GM19240 (cell line): ENCODE measurements at regions not wholly inside any gene's neighbourhood (a gene's known extent, or its start where the extent isn't known, plus 50 kb on each side); places are given as distances from the start of the nearest gene placed in this dataset.
"Not testable (repeated sequence)": the region's sequence is repeated elsewhere in the genome, so short reads cannot be mapped to it uniquely, and the experiment has no call there.

Experiments
- DNase-seq: peaks from one replicate; pipeline ENCODE4 v3.0.0; 2011; ENCODE audit warnings: low spot score; ENCODE audit not compliant: insufficient read length

DNA sequence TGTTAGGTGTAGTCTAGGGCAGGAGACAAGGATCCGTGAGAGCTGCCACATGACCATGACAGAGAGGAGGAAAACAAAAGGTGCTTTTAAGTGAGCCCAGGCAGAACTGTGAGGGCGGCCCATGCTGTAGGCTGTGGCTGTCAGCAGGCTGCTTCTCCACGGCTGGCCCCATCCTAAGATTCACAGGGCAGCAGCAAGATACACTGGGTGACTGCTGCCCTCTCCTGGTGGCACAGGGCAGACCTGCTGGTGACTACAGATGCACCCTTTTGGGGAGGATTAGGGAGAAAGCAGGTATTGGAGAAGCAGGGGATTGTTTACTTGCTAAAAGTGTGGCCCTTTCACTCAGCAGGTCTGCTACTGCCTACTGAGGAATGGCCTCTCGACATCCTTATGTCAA lies 112.2 kb upstream of the CCZ1B start:
- DNase-seq: not testable (repeated sequence)

DNA sequence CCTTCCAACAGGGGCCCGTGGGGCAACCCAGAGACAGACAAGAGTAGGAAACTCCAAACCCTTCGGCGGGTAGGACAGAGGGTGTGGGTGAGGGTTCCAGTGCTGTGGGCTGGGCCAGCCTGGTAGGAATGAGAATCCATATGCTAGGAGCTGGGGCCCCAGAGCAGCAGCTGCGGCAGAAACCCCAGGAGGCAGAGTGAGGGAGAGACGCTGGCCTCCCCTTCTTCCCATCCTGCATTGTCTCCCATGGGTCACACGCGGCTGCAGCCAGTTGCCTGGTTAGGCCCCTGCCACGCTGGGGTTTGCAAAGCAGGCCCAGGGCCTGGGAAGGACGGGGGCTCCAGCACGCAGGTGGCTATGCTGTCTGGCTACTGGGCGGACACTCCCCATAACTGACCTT lies 113.1 kb upstream of the CCZ1B start:
- not testable (repeated sequence) for DNase-seq

DNA sequence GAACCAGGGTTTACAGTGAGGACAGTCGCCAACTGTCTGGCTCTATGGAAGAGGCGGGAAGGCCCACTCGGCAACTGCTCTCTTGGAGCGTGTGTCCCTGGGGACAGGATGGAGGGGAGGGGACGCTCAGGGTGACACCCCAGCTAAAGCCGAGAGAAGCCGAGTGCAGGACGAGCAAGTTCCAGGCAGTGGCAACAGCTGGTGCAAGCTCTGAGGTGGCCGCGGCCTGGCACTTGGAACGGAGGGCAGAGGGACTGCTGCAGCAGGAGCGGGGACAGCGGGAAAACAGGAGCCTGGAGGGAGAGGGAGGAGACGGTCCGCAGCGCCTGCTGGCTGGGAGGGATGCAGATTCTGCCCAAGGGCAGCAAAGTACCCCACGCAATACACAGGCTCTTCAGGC lies 113.8 kb upstream of the CCZ1B start:
- not testable (repeated sequence) for DNase-seq

DNA sequence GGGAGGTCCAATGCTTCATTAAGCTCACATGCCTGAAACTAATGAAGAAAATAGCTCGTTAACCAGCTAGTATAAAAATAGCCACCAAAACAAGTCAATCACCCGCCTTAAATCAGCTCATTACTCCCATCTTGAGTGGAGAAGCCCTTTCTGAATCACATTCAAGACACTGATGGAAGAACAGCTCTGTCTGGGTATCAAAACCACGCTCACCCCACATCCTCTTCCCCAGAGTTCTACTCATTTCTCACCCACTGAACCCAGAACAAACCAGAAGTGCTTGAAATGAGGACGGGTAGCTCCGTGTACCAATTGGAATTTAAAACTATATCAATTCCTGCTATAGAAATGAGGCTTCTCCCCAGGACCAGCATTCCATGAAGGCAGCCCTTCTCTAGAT lies 120.8 kb upstream of the CCZ1B start:
- not testable (repeated sequence) for DNase-seq

DNA sequence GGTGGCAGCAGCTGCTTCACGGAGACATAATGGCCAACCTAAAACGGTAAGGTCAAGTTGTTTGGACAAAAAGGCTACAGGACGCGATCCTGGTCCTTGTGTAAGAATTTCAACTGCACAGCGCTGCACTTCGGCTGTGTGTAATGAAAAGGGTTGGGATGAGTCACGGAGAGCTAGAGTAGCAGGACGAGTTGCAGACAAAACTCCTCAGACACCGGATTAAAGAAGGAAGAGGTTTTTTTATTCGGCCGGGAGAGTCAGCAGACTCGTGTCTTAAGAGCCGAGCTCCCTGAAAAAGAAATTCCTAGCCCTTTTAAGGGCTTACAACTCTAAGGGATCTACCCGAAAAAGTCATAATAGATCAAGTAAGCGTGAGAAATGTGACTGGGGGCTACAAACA lies 124.2 kb upstream of the CCZ1B start:
- DNase-seq: not testable (repeated sequence)

DNA sequence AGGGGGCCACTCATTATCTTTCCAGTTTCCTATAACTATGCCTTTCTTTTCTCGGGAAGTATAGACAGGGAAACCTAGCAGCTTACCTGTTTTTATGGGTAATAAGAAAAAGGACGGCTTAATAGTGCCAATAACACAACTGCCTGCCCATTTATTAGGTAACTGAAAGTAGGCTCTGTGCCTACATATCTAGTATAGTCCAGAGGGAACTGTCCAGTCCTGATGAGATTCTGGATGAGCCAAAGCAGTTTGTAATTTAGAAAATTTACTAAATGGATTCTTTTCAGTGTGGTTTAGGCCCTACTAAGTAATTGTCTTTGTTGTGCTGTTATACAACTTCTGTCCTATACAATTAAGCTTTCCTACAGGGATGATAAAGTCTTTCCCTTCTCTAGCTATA lies 125.5 kb upstream of the CCZ1B start:
- not testable (repeated sequence) for DNase-seq

DNA sequence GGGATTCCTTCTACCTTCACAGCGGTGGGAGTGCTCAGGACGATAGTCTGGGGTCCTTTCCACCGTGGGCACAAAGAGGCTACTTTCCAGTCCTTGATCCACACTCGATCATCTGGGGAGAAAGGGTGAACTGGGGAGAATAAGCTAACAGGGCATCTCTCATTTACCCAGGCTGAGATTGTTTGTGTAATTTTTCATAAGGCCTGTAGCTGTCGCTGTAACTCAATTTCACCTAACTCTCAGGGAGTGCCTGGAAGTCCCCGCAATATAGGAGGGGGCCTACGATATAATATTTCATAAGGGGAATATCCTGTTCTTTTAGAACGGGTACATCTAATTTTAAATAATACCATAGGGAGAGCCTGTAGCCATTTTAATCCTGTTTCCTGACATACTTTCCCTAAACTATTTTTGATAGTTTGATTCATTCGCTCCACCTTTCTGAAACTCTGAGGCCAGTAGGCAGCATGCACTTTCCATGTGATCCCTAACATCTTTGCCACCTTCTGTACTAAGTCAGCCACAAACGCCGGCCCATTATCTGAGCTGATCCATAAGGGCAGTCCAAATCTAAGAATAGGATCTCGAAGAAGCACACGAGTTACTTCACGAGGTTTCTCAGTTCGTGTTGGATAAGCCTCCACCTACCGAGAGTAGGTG lies 127.2 kb upstream of the CCZ1B start:
- DNase-seq: not testable (repeated sequence)

DNA sequence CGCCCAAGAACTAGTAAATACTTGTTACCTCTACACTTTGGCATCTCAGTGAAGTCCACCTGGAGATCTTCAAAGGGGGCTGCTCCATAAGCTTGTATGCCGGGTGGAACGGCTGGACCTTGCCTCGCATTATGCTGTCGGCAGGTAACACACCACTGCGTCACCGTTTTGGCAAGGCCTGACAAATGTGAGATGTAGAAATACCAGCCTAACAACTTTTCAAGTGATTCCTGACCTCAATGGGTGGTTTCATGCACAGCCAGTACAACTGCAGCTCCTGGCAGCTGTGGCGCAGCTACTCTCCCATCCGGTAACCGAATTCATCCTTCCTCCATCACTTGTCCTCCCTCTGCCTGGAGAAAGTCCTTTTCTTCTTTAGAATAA lies 127.7 kb upstream of the CCZ1B start:
- DNase-seq: not testable (repeated sequence)

DNA sequence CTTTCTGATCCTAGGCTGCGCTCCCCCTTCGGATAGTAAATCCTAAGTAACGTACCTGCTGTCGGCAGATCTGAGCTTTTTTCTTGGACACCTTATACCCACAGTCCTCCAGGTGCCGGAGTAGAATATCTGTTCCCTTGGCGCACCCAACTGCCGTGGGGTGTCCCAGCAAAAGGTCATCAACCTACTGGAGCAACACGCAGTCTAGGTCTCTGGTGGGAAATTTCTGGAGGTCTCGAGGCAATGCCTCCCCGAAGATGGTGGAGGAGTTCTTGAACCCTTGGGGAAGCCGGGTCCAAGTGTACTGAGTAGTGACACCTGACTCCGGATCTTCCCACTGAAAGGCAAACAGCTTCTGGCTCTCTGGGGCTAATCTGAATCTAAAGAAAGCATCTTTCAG lies 129.3 kb upstream of the CCZ1B start:
- DNase-seq: not testable (repeated sequence)

DNA sequence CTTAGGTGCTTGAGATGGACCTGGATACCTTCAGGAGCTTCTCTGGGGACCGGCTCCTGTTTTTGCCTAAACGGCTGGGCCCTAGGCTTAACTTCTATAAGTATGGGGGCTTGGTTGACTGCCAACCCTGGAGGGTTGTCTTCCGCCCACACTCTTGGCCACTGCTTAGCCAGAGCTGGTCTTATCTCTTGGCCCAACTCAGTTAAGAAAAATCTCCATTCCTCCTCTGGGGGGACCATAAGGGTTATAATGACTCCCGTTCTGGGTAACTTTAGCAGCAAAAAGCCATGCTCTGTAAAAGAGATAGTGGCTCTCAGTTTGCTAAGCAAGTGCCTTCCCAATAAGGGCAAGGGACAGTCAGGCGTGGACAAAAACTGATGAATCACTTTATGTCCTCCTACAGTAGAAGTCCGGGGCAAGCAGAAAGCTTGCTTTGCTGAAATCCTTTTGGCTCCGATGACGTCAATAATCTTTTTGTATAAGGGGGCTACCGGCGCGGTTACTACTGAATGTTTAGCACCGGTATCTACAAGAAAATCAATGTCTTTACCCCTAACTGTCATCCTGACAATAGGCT lies 130.0 kb upstream of the CCZ1B start:
- DNase-seq: not testable (repeated sequence)

DNA sequence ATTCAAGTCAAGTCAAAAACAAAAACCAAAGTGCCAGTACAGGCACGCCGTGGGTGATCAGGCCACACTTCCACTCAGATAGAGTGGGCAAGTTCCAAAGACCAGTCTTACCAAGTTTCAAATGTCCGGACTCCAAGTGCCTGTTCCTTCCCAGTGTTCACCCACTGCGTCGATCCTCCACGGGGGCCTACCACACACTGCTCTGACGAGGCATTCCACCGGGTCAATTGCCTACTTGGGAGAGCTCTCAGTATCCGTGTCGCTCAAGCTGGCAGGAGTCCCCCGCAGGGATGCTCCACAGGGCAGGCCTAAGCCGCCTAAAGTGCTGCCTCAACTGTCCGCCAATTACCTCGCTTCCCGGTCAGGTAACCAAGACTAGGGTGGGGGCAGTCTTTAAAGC lies 132.3 kb upstream of the CCZ1B start:
- not testable (repeated sequence) for DNase-seq

DNA sequence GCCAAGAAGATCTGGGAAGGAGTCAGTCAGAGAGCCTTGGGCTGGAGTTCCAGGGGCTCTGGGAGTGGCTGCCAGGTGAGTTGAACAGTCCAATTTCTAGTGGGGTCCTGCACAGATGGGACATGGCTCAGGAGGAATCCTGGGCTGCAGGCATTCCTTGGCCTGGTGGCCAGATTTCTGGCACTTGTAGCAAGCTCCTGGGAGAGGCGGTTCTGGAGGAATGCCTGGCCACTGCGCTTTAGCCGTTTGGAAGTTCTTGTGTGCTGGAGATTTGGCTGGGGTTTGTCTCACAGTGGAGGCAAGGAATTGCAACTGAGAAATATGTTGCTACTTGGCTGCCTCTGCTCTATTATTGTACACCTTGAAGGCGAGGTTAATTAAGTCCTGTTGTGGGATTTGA lies 133.9 kb upstream of the CCZ1B start:
- not testable (repeated sequence) for DNase-seq

DNA sequence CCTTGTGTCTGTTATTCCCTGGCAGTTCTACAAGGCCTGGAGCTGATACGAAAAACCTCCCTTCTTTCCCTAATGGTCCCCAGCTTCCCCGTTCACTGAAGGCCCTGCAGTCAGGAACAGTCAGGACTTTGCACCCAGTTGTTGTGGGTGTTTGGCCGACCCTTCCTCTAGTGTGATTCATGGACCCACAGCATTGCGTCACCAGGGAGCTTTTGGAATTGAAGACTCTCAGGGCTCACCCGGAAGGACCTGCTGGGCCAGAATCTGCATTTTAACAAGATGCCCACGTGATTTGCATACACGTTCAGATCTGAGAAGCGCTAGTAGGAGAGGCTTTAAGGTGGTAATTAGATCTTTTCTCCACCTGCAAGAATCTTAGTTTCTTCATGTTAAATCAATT lies 136.8 kb upstream of the CCZ1B start:
- not testable (repeated sequence) for DNase-seq

DNA sequence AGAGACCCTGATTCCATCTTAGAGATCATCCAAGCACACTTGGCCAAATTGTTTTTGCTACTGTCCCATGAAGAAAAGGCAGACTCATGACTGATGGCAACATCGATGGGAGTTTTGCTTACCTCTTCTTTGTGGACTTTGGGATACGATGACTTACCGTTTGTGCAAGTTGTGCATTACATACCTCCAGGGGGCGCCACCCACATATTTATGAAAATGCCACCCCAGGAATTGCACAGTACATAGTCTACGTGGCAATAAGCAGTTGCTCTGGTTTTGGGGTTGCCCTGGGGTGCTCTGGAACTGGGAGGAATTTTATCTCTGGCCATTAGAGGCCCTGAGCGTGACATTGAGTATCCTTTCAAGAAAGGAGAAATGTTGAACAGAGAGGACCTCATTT lies 139.0 kb upstream of the CCZ1B start:
- not testable (repeated sequence) for DNase-seq

DNA sequence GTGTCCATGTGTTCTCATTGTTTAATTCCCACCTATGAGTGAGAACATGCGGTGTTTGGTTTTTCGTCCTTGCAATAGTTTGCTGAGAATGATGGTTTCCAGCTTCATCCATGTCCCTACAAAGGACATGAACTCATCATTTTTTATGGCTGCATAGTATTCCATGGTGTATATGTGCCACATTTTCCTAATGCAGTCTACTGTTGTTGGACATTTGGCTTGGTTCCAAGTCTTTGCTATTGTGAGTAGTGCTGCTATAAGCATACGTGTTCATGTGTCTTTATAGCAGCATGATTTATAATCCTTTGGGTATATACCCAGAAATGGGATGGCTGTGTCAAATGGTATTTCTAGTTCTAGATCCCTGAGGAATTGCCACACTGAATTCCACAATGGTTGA lies 144.1 kb upstream of the CCZ1B start:
- DNase-seq: not testable (repeated sequence)

DNA sequence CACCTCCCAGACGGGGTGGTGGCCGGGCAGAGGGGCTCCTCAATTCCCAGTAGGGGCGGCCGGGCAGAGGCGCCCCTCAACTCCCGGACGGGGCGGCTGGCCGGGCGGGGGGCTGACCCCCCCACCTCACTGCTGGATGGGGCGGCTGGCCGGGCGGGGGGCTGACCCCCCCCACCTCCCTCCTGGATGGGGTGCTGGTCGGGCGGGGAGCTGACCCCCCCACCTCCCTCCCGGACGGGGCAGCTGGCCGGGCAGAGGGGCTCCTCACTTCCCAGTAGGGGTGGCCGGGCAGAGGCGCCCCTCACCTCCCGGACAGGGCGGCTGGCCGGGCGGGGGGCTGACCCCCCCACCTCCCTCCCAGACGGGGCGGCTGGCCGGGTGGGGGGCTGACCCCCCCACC lies 148.8 kb upstream of the CCZ1B start:
- DNase-seq: not testable (repeated sequence)

DNA sequence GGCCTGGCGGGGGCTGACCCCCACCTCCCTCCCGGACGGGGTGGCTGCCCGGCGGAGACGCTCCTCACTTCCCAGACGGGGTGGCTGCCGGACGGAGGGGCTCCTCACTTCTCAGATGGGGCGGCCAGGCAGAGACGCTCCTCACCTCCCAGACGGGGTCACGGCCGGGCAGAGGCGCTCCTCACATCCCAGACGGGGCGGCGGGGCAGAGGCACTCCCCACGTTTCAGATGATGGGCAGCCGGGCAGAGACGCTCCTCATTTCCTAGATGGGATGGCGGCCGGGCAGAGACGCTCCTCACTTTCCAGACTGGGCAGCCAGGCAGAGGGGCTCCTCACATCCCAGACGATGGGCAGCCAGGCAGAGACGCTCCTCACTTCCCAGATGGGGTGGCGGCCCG lies 149.3 kb upstream of the CCZ1B start:
- DNase-seq: not testable (repeated sequence)

DNA sequence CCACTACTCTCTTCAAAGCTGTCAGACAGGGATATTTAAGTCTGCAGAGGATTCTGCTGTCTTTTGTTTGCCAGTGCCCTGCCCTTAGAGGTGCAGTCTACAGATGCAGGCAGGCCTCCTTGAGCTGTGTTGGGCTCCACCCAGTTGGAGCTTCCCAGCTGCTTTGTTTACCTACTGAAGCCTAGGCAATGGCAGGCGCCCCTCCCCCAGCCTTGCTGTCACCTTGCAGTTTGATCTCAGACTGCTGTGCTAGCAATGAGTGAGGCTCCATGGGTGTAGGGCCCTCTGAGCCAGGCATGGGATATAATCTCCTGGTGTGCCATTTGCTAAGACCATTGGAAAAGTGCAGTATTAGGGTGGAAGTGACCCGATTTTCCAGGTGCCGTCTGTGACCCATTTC lies 151.3 kb upstream of the CCZ1B start:
- DNase-seq: not testable (repeated sequence)

DNA sequence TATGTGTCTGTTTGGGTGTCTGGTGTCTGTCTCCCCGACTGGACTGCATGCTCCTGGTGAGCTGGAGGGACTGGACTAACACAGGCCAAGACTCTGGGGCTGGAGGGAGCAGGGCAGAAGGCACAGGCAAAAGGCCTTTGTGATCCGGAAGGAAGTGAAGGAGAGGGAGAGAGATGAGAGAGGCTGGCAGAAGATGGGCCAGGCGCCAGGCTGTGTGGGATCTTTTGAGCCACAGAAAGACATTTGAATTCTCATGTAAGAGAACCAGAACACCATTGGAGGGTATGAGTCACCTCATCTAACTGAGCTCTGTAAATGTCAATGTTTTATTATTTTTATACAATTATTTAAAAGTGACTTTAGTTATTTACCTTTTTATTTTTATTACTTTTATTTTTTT lies 152.3 kb upstream of the CCZ1B start:
- DNase-seq: not testable (repeated sequence)

DNA sequence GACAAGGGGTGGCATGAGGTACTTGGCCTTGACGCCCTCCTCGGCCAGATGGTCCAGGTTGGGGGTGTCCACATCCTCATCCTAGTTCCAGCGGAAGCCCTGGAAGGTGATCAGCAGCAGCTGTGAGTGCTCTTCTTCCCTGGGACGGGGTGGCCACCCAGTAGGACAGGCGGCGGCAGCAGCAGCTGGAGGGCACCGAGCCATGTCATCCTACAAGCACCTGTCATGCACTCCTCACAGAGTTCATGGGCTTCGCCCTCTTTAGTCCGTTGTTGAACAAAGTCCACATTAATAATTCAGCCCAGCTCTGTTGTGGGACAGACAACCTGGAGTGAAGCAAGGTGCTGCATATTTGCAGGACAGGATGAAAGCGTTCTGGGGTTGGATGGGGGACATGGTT lies 153.4 kb upstream of the CCZ1B start:
- not testable (repeated sequence) for DNase-seq

DNA sequence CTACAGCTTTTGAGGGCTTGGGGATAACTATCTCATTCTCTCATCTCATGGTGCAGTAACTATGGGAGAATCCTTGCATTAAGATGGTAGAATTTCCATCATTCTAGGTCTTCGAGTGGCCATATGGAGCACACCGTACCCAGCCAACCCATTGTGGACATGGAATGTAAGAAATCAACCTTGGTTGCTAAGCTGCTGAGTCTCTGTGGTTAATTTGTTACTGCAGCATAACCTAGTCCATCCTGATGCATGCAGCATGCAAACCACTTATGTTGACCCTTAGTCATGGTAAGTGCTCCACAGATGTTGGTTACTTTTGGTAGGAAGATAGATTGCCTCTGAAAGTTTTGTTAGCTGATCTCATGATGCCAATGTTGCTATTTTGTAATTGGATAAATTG lies 156.3 kb upstream of the CCZ1B start:
- DNase-seq: not testable (repeated sequence)

DNA sequence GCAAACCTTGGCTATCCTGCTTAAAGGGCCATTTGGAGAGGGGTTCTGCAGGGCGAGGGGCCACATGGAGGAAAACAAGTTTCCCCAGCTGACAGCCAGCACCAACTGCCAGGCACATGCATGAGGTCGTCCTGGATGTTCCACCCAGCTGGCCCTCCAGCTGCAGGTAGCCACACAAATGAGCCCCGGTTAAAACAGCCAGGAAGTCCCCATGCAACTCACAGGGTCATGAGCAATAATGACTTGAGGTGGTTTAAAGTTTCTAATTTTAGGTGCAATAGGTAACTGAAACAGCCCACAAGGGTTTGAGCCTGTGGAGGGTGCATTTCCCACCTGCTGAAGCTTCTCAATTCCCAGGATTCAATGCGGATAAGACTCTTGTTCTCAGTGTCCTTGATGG lies 160.8 kb upstream of the CCZ1B start:
- not testable (repeated sequence) for DNase-seq

DNA sequence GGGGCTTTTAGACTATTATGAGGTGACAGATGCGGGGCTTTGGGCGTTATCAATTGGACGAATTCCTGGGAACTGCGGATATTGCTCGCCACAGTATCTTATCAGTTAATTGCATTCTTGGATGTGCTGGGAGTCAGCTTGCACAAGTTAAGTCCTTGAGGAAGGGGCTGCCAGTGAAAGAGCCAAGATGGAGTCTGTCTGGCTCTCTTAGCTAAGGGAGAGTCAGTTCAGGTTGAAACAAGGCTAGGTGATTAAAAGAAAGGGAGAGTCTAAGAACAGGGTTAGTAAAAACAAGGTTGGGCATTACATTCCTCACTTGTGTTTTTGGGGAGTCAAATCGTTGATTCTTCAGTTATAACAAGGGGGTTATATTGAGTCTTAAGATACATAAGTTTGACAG lies 162.5 kb upstream of the CCZ1B start:
- not testable (repeated sequence) for DNase-seq
